ENCODE measurements at regions not wholly inside any gene's neighbourhood (a gene's known extent, or its start where the extent isn't known, plus 50 kb on each side); places are given as distances from the start of the nearest gene placed in this dataset.

GRCh38 chr6:139965393-139965792, 590.9 kb upstream of the CITED2 start:
- DNase-seq (ENCODE audit: low read depth) = no peak
- no peak overlapping the region for H3K4me3 ChIP-seq (ENCODE audit: low read depth, low read length)
- TF ChIP-seq CTCF (IDR thresholded peaks at IDR 0.05; ENCODE audit: insufficient read depth, low read depth, low read length, missing control alignments) = no peak

- no peak for DNase-seq (ENCODE audit: low read depth)
- no peak for TF ChIP-seq CTCF (IDR thresholded peaks at IDR 0.05; ENCODE audit: insufficient read depth, low read depth, low read length, missing control alignments)
- no peak overlapping the region for H3K4me3 ChIP-seq (ENCODE audit: low read depth, low read length)
These were observed 590.3 kb upstream of the CITED2 start for GRCh38 chr6:139964737-139965136.

GRCh38 chr6:139962654-139963347, 588.4 kb upstream of the CITED2 start:
- no peak overlapping the region for H3K4me3 ChIP-seq (ENCODE audit: low read depth, low read length)
- DNase-seq (ENCODE audit: low read depth) = peak; percentile 2
- no peak for TF ChIP-seq CTCF (IDR thresholded peaks at IDR 0.05; ENCODE audit: insufficient read depth, low read depth, low read length, missing control alignments)

GRCh38 chr6:139961190-139961589, 586.7 kb upstream of the CITED2 start:
- no peak overlapping the region for H3K4me3 ChIP-seq (ENCODE audit: low read depth, low read length)
- DNase-seq (ENCODE audit: low read depth) = no peak
- no peak for TF ChIP-seq CTCF (IDR thresholded peaks at IDR 0.05; ENCODE audit: insufficient read depth, low read depth, low read length, missing control alignments)

- H3K4me3 ChIP-seq (ENCODE audit: low read depth, low read length) = no peak overlapping the region
- no peak for TF ChIP-seq CTCF (IDR thresholded peaks at IDR 0.05; ENCODE audit: insufficient read depth, low read depth, low read length, missing control alignments)
- DNase-seq (ENCODE audit: low read depth) = no peak
These were observed 586.2 kb upstream of the CITED2 start for GRCh38 chr6:139960671-139961070.

- TF ChIP-seq CTCF (IDR thresholded peaks at IDR 0.05; ENCODE audit: insufficient read depth, low read depth, low read length, missing control alignments) = no peak
- DNase-seq (ENCODE audit: low read depth) = no peak
- no peak overlapping the region for H3K4me3 ChIP-seq (ENCODE audit: low read depth, low read length)
These were observed 581.1 kb upstream of the CITED2 start for GRCh38 chr6:139955366-139956155.

All from GM12865 (cell line).